ENCODE measurements at regions not wholly inside any gene's neighbourhood (a gene's known extent, or its start where the extent isn't known, plus 50 kb on each side); places are given as distances from the start of the nearest gene placed in this dataset.

DNA sequence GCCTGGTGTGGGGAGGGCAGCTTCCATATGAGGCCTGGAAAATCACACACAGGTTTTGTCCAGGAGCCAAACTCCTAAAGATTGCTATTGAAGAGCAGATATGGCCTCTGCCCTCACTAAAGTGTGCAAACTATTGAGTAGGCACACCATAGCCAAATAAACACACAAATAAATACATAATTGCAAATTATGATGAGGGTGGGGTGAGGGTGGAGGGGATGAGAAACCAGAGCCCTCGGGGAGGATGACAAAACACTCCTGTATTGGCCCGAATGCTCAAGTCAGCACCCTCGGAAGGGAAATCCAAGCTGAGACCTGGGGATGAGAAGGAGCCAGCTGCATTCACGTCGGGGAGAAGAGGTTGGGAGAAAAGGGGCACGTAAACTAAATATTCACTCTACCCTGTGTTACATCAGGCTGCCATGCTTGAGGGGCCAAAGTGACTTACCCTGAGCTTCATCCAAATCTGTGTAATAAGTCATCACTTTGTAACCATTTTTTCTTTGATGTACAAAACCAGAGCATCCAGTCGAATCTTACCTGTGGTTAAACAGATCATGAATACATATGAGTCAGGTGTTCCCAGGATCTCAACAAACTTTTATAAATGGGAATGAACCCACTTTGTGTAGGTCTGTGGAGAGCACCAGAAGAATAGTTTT is 73.9 kb upstream of the PCSK1 start:
- TF ChIP-seq ZNF274 (IDR thresholded peaks at IDR 0.05; ENCODE audit: low read depth, low read length) (no peak), SUZ12 (IDR thresholded peaks at IDR 0.05; ENCODE audit: extremely low read depth, insufficient read depth, insufficient read length) (no peak)
